Activated CD8-positive, alpha-beta memory T cell treated with anti-CD3 and anti-CD28 coated beads, Interleukin-2, amount 50 U/mL, for 24 hours (primary cell): ENCODE measurements at regions not wholly inside any gene's neighbourhood (a gene's known extent, or its start where the extent isn't known, plus 50 kb on each side); places are given as distances from the start of the nearest gene placed in this dataset.

ENCODE experiments used
- DNase-seq: peaks from one replicate; pipeline ENCODE4 v3.0.0-alpha.2; 2020; ENCODE audit errors: extremely low read depth

DNA sequence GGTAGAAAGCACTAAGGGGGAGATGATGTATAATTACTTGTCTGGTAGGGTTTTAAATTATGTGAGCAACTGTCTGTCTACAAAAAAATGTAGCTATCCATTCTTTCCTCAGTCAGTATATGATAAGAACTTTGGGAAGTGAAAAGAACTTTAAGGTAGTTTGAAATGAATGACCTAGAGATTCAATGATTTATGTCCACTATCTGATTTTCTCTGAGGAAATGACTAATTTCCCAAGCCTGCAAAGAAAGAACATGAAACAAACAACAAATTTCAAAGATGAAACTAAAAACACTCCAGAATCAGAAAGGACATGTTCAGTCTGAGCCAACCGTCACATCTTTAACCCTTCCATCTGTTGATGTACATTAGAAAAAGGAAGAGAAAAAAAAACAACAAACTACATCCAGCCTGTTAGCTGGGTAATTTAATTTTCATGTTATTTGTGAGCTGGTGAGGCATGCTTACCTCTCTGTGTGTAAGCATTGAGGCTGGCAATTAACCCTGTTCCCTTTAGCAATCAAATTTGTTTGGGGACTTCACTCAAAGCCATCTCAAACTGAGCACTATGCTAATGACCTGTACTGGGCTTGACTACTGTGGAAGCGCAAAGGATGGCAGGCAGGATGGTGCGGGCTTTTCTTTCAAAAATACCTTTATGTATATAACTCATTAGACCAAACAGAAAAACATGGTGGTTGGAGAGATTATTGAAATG is 220.1 kb downstream of the TUSC7 start:
- DNase-seq, result no peak

DNA sequence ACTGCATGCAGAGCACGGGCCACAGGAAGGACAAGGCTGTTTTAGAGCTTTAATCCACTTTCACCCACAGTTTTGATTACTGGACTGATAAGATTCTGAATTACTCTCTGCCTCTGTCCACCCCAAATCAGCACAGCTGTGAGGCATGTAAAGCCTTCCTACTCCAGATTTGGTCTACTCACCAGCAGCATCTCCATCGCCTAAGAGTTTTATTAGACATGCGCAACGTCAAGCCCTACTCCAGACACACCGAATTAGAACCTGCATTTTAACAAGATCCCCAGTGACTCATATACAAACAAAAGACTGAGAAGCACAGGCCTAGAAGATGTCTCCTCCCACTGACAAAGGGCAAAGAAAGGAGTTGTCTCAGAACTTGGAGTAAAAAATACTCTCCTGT is 221.2 kb downstream of the TUSC7 start:
- no peak for DNase-seq

DNA sequence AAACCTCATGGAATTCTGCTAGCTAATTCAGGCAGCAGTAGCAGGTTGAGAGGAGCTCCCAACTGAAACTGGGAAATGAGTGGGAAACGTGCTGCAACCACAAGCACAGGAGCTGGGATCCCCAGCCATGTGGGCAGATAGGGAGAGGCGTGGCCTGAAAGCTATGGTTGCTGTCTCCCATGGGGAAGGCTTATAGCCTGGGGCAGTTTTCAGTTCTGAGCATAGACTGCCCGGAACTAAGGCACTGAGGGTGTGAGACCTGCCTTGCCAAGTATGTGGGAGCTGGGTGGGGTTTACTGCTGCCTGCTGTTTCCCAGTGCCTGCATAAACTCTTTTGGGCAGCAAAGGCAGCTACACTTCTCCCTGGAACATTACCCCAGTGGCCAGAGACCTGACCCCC is 229.5 kb downstream of the TUSC7 start:
- DNase-seq, result no peak

DNA sequence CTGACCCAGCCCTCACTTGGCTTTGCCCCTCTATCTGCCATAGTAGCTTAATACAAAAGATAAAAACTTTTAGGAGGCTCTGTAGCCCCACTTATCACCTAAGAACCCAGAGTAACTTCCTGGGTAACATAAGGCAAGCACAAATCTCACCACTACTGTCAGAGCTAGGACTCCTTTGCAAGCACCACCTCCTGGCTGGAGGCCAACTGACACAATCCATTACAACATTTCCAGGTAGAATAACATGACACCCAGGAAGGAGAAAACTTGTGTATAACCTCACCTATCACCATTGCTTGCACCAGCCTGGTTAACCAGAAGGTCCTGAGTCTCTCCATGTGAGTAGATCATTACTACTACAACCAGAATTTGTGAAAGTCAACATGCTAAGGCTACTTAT is 230.0 kb downstream of the TUSC7 start:
- no peak for DNase-seq

DNA sequence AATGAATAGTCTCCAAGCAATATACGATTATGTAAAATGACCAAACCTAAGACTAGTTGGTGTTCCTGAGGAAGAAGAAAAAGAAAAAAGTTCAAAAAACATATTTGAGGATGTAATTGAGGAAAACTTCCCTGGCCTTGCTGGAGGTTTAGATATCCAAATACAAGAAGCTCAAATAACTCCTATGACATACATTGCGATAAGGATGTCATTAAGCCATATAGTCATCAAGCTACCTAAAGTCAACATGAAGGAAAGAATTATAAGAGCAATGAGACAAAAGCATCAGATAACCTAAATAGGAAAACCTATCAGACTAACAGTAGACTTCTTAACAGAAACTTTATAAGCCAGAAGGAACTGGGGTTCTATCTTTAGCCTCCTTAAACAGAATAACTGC is 231.1 kb downstream of the TUSC7 start:
- DNase-seq, result no peak

DNA sequence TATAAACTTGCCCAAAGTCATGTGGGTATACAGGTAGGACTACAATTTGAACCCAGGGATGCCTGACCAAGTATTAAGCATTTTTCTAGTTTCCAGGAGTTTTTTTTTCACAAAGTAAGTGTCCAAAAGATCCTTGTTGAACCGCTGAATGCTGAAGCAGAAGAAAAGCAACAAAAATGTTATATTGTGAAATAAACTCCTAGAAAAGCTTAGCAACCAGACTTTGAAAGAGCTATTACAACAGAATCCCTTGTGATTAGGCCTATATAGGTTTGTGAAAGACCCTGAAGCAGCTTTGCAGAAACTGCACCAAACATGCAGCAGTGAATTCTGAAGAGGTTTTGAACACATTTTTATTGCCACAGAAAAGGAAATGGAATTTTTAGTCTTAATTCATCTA is 236.8 kb downstream of the TUSC7 start:
- DNase-seq, result no peak

DNA sequence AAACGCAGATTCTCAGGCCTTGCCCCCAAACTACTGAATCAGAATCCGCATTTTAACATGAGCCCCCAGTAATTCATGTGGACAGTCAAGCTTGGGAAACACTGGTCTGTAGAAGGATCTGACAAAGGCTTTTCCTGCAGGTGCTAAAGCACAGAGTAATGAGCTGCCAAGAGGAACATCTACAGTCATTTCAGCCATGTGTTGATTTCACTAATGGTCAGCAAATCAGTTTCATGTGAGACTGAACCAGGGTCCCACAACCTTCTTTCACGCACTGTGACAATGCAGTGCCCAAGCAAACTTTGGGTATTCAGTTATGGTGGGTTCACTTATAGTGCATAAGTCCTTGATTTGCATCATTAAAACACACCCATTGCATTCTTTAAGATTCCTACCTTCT is 237.6 kb downstream of the TUSC7 start:
- DNase-seq, result no peak

DNA sequence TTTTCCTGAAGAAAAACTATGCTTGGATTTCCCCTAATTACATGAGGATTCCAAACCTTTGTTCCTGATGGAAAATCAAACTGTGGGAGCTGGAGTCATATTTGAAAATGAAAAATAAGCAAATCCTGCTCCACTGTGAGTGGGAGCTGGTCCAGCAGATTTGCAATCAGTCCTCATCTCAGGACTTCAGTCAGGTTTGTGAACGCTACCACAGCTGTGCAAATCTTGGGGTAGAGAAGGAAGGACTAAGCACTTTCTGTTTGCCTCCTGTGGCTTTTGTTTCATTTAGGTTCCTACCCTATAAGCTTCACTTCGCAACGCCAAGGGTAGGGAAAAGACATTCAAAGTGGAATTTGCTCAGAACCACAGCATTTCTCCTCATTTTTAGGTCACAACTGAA is 238.2 kb downstream of the TUSC7 start:
- DNase-seq, result no peak

DNA sequence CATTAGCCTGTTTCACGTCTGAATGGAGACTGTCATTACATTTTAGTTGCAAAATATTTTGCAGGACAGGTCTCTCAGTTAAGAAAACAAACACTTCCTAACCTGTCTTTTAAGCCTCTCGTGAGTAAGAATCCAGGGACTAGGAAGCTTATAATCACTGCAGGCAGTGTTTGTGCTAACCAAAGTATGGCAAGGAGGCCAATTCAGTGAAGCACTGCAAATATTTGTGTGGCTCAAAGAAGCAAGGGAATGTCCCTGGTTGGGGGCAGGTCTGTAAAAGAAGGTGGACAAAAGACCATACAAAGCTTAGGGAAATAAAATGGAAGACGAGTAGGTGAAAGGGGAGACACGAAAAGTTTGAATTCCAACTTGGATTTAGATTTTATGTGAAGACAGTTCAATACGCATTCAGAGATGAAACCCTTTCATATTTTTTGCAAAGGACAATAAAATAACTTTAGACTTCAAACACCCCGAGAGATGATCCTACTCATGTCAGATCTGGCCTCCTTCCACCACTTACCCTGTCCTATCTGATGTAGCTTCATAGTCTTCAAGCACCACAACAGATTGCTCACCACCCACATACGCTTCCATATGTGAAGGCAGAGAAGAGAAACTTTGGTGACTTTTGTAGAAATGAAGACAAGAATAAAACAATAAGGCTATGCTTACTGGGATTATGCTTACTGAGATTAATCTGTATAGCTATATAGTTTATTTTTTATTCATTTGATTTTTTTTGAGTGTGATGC is 240.9 kb downstream of the TUSC7 start:
- no peak for DNase-seq

DNA sequence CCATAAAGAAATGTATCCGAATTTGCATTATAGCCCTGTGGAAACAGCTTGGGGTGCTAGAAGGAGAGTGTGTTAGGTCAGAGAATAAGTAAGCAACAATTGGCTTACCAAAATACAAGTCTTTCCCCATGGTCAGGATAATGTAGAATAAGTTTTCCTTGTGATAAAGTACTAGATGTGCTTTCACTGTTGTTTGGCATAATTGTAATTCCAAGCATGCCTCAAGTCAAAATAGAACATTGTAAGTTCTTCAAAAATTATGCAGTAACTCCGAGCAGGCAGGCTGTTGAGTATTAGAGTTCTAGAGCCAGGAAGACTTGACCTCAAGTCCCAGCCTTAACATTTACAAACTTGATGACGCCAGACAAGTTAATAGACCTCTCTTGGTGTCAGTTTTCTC is 242.0 kb downstream of the TUSC7 start:
- no peak for DNase-seq

DNA sequence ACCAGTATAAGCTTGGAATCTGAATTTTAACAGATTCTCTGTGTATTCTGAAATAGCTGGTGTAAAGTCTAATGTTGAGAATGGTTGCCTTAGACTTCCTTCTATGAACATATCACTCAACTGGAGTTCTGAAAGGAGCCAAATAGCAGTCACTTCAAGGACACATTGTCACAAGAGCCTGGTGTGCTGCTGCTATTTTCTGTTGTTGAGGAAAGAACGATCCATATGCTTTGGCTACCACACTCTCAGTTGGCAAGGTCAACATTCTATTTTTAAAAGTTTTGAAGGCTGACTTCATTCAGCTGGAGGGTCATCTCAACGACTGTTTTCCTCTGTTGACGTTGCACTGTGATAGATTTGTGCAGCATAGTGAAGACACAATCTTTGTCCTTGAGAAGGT is 248.7 kb downstream of the TUSC7 start:
- DNase-seq, result no peak

DNA sequence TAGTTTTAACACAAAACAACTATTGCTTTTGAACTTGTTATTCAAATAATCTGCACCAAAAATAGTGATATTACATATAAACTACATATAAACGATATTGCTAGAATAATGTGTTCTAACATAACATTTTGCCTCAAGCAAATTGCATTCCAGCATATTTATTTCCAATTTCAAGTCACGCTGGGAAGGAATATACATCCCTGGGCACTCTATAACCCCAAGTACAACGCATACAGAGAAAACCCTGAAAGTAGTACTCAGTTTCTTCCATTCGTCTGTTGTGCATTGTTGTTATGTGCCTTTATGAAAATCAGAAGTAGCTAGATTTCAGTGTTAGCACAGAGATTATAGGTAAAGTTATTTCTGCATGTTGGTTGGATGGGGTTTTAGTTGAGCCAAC is 251.5 kb downstream of the TUSC7 start:
- DNase-seq, result no peak

DNA sequence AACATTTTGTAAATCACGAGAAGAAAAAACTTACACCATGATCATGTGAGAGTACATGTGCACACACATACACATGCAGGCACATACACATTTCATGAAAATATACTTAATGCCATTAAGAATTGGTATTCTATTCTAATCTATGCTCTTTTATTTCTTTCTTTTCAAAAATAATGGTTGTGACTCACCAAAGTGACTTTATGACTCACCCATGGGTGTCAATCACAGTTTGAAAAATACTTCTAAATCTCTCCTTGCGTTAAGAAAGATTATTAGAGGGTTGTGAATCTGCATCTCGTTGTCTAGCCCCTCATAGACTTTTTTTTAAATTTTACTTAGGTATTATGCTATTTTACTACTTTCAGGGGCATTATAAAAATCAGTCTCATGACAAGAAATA is 254.2 kb downstream of the TUSC7 start:
- no peak for DNase-seq

DNA sequence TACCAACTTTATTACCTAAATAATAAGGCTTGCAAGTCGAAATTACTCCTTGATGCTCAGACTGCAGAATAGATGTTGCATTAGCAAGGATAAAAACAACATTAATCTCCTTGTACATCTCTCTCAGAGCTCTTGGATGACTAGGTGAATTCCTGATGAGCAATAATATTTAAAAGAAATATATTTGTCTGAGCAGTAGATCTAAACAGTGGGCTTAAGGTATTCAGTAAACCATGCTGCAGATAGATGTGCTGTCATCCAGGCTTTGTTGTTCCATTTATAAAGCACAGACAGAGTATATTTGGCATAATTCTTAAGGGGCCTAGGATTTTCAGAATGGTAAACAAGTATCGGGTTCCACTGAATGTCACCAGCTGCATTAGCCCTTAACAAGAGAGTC is 257.1 kb downstream of the TUSC7 start:
- no peak for DNase-seq

DNA sequence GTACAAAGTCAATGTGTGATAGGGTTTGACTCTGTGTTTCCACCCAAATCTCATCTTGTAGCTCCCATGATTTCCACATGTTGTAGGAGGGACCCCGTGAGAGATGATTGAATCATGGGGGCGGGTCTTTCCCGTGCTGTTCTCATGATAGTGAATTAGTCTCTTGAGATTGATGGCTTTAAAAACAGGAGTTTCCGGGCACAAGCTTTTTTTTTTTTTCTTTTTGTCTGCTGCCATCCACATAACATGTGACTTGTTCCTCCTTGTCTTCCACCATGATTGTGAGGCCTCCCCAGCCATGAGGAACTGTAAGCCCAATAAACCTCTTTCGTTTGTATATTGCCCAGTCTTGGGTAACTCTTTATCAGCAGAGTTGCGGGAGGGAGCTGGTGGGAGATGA is 259.6 kb downstream of the TUSC7 start:
- DNase-seq, result no peak

DNA sequence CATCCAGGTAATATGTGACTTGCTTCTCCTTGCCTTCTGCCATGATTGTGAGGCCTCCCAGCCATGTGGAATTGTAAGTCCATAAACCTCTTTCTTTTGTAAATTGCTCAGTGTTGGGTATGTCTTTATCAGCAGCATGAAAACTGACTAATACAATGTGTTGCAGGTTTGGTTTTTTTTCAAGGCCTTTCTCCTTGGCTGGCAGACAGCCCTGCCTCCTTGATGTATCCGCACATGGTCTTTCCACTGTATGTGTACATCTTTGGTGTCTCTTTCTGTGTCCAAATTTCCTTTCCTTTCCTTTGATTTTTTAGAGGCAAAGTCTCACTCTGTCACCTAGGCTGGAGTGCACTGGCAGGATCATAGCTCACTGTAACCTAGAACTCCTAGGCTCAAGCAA is 260.1 kb downstream of the TUSC7 start:
- no peak for DNase-seq

DNA sequence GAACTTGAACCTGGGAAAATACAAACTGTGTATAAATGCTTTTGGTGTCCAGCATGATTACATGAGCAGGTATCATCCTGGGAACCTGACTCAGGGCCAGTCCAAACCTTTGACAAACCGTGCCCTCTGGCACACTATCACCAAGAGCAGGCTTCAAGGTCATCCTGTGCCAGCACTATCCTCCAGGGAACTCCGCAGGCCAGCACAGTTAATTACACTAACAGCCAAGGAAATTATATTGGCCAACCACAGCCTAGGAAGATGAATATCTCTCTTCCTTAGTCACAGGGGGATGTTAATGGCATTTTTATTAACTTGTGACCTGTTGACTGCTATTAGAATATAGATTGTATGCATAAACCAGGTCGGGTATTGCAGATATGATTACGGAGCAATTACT is 262.0 kb downstream of the TUSC7 start:
- DNase-seq, result no peak

DNA sequence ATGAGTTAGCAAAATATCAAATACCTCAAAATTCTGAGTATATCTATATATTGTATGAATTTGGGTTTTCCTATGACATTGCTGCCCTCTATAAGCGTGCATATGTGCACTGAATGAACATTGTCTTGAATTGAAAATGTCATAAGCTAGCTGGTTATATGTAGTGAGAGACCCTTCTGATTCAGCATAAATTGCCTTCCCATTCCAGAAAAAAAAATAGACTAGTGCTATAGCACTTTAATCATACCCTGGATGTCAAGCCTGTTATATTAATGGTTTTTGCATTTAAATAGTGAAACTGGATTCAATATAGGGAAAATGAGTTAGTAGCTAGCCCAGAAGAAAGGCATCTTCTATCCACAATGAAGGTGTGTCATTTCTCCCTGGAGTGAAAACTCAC is 265.1 kb downstream of the TUSC7 start:
- DNase-seq, result no peak

DNA sequence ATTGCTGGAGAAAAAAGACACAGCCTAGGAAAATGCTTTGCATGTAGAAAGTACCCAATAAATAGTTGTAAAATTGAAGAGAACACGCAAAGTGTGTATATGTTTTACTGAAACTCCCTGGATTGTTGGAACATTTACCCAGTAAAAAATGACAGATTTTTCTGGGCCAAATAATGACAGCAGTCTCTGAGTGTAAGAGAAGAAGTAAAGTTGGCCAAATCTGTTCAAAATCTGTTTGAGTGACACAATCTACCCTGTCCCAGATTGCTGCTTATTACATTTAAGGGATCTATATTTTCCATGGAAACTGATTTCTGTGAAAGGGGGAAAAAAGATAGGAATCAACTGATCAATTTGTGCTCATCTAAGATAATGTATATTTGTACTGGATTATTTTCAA is 267.9 kb downstream of the TUSC7 start:
- no peak for DNase-seq

DNA sequence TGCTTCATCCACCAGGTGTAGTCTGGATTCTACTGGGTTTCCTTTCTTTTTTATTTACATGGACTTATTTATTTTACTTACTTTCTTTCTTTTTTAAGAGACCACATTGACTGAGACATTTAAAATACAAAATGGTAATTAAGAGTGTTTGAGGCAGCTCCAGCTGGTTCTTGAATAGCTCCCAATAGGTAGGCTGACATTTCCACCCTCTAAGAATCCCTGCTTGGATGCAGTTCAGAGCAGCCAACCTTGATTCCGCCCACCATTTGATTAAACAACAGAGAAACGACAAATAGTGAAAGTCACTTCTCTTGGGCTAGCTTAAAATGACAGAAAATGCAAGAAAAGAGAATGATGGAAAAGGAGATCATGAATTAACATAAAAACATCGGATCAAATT is 270.5 kb downstream of the TUSC7 start:
- no peak for DNase-seq

DNA sequence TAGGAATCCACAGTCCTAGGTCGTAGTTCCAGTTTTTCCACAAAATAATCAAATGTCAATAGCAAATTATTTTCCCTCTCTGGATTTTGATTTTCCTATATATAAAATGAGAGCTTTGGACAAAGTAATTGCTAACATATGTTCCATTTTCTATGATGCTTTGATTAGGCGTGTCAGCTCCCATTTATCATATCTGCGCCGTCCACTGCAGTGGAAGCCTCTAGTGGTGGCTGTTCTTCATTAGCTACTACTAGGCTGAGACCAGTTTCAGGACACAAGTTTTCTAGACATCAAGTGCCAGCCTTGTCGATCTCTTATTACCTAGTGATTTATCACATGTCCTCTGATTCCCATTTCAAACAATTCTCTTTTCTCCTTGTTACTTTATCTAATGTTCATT is 271.5 kb downstream of the TUSC7 start:
- no peak for DNase-seq

DNA sequence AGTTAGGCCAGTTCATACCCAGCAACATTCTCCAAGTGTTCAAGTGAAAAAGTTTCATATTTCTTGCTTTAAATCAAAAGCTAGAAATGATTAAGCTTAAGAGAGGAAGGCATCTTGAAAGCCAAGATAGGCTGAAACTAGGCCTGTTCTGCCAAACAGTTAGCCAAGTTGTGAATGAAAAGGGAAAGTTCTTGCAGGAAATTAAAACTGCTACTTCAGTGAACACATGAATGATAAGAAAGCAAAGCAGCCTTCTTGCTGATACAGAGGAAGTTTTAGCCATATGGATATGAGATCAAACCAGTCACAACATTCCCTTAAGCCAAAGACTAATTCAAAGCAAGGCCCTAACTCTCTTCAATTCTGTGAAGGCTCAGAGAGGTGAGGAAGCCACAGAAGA is 274.7 kb downstream of the TUSC7 start:
- DNase-seq, result no peak

DNA sequence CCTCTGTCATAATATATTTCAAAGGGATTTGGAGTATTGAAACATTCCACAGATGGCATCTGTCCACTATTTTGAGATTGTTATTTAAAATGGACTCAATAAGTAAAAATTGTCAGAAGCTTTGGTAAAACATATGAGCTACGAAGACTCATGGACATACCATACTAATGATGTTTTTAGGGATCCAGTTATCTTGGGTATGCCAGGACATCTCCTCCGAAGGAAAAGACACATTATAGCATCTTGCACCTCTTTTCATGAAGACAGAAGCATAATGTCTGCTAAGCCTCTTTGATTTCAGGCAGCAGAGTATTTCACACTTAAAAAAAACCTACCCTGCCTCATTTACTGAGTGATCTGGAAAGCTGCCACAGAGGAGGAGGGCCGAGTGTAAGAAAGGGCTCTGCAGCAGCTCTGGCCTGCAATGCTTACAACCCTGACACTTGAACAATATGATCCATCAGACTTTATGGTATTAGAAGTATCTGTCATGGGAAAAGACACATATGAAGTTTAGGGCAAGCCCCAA is 284.8 kb downstream of the TUSC7 start:
- no peak for DNase-seq

DNA sequence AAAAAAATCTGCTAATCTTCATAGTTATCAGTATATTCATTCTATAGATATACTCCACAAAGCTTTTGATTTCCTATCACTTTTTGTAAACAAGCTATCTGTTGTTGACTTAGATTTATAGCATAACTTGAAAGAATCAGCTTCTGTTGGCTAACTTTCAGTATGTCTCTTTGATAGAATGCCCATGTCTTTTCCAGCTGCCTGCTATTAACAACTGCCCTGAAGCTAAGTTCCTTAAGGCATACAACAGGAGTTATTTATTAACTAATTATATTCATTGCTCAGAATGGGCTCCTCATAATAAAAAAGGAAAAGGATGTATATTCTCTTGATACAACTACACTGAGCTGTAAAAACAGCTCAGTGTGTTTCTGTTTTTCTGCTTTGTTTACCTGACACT is 293.9 kb downstream of the TUSC7 start:
- DNase-seq, result no peak
